ENCODE measurements at regions not wholly inside any gene's neighbourhood (a gene's known extent, or its start where the extent isn't known, plus 50 kb on each side); places are given as distances from the start of the nearest gene placed in this dataset.

GRCh38 chr2:13005761-13006335, 289.1 kb downstream of the TRIB2 start:
- Mint-ChIP-seq H3K4me3 (no peak overlapping the region), H3K4me1 (peaks cover 5% of the 10 kb centered on the region), H3K27me3 (peaks cover 17% of the 10 kb centered on the region), H3K27ac (no peak overlapping the region), H3K9me3 (ENCODE audit: insufficient read depth) (no peaks in the 10 kb centered on the region)
- intact Hi-C loops (cut with micrococcal nuclease) = loop anchor here (2.0 to 10.0 kb wide), 2 partner anchors 287 to 1311 kb away; no protein-coding TSS in a partner anchor
- Histone ChIP-seq H3K4me2 (replicated peaks; ENCODE audit: low read depth, low read length, poor library complexity, severe bottlenecking) (no peak overlapping the region), H3K4me3 (ENCODE audit: control extremely low read depth in 1 of 5, extremely low read depth in 1 of 5, insufficient read depth in 1 of 5, low read depth in 2 of 5, low read length in 4 of 5) (no peak overlapping the region), H3K36me3 (replicated peaks in 1 of 2; ENCODE audit: control extremely low read depth in 1 of 2, control insufficient read depth in 1 of 2, extremely low read depth in 1 of 2, insufficient read depth in 2 of 2, low read length in 1 of 2) (no peaks in the 10 kb centered on the region), H2AFZ (ENCODE audit: insufficient read depth, low read depth, low read length, poor library complexity, severe bottlenecking) (no peak overlapping the region), H3K27me3 (replicated peaks in 1 of 4; ENCODE audit: control extremely low read depth in 1 of 4, control insufficient read depth in 3 of 4, insufficient read depth in 4 of 4, low read length in 3 of 4) (no peaks in the 10 kb centered on the region), H3K27ac (ENCODE audit: low read length in 2 of 2) (no peak overlapping the region), H3K9me3 (ENCODE audit: control extremely low read depth in 1 of 3, control insufficient read depth in 2 of 3, insufficient read depth in 1 of 3, low read length in 2 of 3) (no peaks in the 10 kb centered on the region), H4K20me1 (ENCODE audit: control insufficient read depth, insufficient read depth, low read length, poor library complexity, severe bottlenecking) (no peaks in the 10 kb centered on the region), H3K9ac (ENCODE audit: low read length) (no peak overlapping the region), H3K79me2 (ENCODE audit: control insufficient read depth, insufficient read depth, low read length) (no peaks in the 10 kb centered on the region), H3K4me1 (ENCODE audit: control insufficient read depth in 2 of 2, insufficient read depth in 2 of 2, low read length in 2 of 2) (peaks cover 0 to 3% of the 10 kb centered on the region in 2 donors)
- DNase-seq (no peak), ATAC-seq (ENCODE audit: low read depth) (no peak)
- TF ChIP-seq EZH2 (IDR thresholded peaks at IDR 0.05; ENCODE audit: borderline replicate concordance, insufficient read depth, low read depth, low read length, poor library complexity, severe bottlenecking) (no peak), CTCF (IDR thresholded peaks at IDR 0.05) (no peak)
- 100% methylated on average over 1 of the region's 7 CpGs for WGBS (ENCODE audit: insufficient coverage)
- CTCF ChIA-PET = interaction anchor here (0.9 to 5.0 kb wide), 13 partner anchors 9 to 1266 kb away, joined by 3 to 95 read pairs (median 14); partner anchors contain the start of gene TRIB2
- POLR2A ChIA-PET = no interaction called here

GRCh38 chr2:13006426-13006825, 289.7 kb downstream of the TRIB2 start:
- peaks cover 0 to 3% of the 10 kb centered on the region in 2 donors for H3K4me1 ChIP-seq (ENCODE audit: control insufficient read depth in 2 of 2, insufficient read depth in 2 of 2, low read length in 2 of 2)
- Mint-ChIP-seq H3K9me3 (ENCODE audit: insufficient read depth) (no peaks in the 10 kb centered on the region), H3K4me1 (peaks cover 4% of the 10 kb centered on the region), H3K4me3 (no peak overlapping the region), H3K27ac (no peak overlapping the region), H3K27me3 (peaks cover 17% of the 10 kb centered on the region)
- no peaks in the 10 kb centered on the region for H3K27me3 ChIP-seq (replicated peaks in 1 of 4; ENCODE audit: control extremely low read depth in 1 of 4, control insufficient read depth in 3 of 4, insufficient read depth in 4 of 4, low read length in 3 of 4)
- 72% methylated on average over 2 of the region's 4 CpGs for WGBS (ENCODE audit: insufficient coverage)
- H3K9me3 ChIP-seq (ENCODE audit: control extremely low read depth in 1 of 3, control insufficient read depth in 2 of 3, insufficient read depth in 1 of 3, low read length in 2 of 3) = no peaks in the 10 kb centered on the region
- H2AFZ ChIP-seq (ENCODE audit: insufficient read depth, low read depth, low read length, poor library complexity, severe bottlenecking) = no peak overlapping the region
- intact Hi-C loops (cut with micrococcal nuclease) = loop anchor here (2.0 to 10.0 kb wide), 2 partner anchors 288 to 1312 kb away; no protein-coding TSS in a partner anchor
- ChIA-PET CTCF (interaction anchor here (0.7 to 5.0 kb wide), 29 partner anchors 9 to 1532 kb away, joined by 3 to 95 read pairs (median 7); partner anchors contain the start of gene TRIB2), POLR2A (no interaction called here)
- H4K20me1 ChIP-seq (ENCODE audit: control insufficient read depth, insufficient read depth, low read length, poor library complexity, severe bottlenecking) = no peaks in the 10 kb centered on the region
- H3K27ac ChIP-seq (ENCODE audit: low read length in 2 of 2) = no peak overlapping the region
- DNase-seq (no peak), ATAC-seq (ENCODE audit: low read depth) (no peak)
- no peak overlapping the region for H3K9ac ChIP-seq (ENCODE audit: low read length)
- no peak overlapping the region for H3K4me3 ChIP-seq (ENCODE audit: control extremely low read depth in 1 of 5, extremely low read depth in 1 of 5, insufficient read depth in 1 of 5, low read depth in 2 of 5, low read length in 4 of 5)
- no peaks in the 10 kb centered on the region for H3K79me2 ChIP-seq (ENCODE audit: control insufficient read depth, insufficient read depth, low read length)
- no peak overlapping the region for H3K4me2 ChIP-seq (replicated peaks; ENCODE audit: low read depth, low read length, poor library complexity, severe bottlenecking)
- TF ChIP-seq CTCF (IDR thresholded peaks at IDR 0.05) (no peak), EZH2 (IDR thresholded peaks at IDR 0.05; ENCODE audit: borderline replicate concordance, insufficient read depth, low read depth, low read length, poor library complexity, severe bottlenecking) (no peak)
- H3K36me3 ChIP-seq (replicated peaks in 1 of 2; ENCODE audit: control extremely low read depth in 1 of 2, control insufficient read depth in 1 of 2, extremely low read depth in 1 of 2, insufficient read depth in 2 of 2, low read length in 1 of 2) = no peaks in the 10 kb centered on the region

Data from B cell (primary cell).